Neural progenitor cell (in vitro differentiated cells): ENCODE measurements at regions not wholly inside any gene's neighbourhood (a gene's known extent, or its start where the extent isn't known, plus 50 kb on each side); places are given as distances from the start of the nearest gene placed in this dataset.

Source experiments
- DNase-seq: peaks from one replicate; pipeline ENCODE4 v3.0.0-alpha.2; 2016; ENCODE audit warnings: low spot score
- H2AFZ ChIP-seq: fragments of 200-600 bp; sonication (generic); replicated peaks from 2 replicates; pipeline ENCODE4 v1.6.1; 2016; ENCODE audit warnings: antibody characterized with exemption
- H3F3A ChIP-seq: fragments of 200-600 bp; sonication (generic); 2 replicates; pipeline ENCODE4 v1.6.1; 2016; ENCODE audit warnings: antibody characterized with exemption, low read depth
- H3K27ac ChIP-seq: fragments of 200-600 bp; sonication (generic); 2 replicates; pipeline ENCODE4 v1.5.1; 2016; ENCODE audit warnings: mild to moderate bottlenecking
- H3K27me3 ChIP-seq: fragments of 200-600 bp; sonication (generic); 2 replicates; pipeline ENCODE4 v1.6.1; 2016; ENCODE audit warnings: mild to moderate bottlenecking, moderate library complexity
- H3K36me3 ChIP-seq: fragments of 200-600 bp; sonication (generic); 2 replicates; pipeline ENCODE4 v1.5.1; 2016
- H3K4me1 ChIP-seq: fragments of 200-600 bp; sonication (generic); 2 replicates; pipeline ENCODE4 v1.6.1; 2016; ENCODE audit warnings: mixed run types
- H3K4me2 ChIP-seq: fragments of 200-600 bp; sonication (generic); 2 replicates; pipeline ENCODE4 v1.6.1; 2016
- H3K4me3 ChIP-seq: fragments of 200-600 bp; sonication (generic); 2 replicates; pipeline ENCODE4 v1.5.1; 2016
- H3K79me2 ChIP-seq: fragments of 200-600 bp; sonication (generic); 2 replicates; pipeline ENCODE4 v1.6.1; 2016; ENCODE audit warnings: low read depth
- H3K9ac ChIP-seq: fragments of 200-600 bp; sonication (generic); 2 replicates; pipeline ENCODE4 v1.6.1; 2016
- H3K9me3 ChIP-seq: fragments of 200-600 bp; sonication (generic); 2 replicates; pipeline ENCODE4 v1.5.1; 2016; ENCODE audit warnings: low read depth
- H4K20me1 ChIP-seq: fragments of 200-600 bp; sonication (generic); 2 replicates; pipeline ENCODE4 v1.6.1; 2016; ENCODE audit warnings: low read depth
- H3K27ac Mint-ChIP-seq: 3 replicates; pipeline ENCODE4 v1.8.0; 2021; ENCODE audit warnings: mixed read lengths
- H3K27me3 Mint-ChIP-seq: 2 replicates; pipeline ENCODE4 v1.8.0; 2022; ENCODE audit warnings: low read depth, mild to moderate bottlenecking, inconsistent platforms, moderate library complexity, mixed read lengths; ENCODE audit not compliant: insufficient read depth
- H3K36me3 Mint-ChIP-seq: 3 replicates; pipeline ENCODE4 v1.8.0; 2021; ENCODE audit warnings: mixed read lengths
- H3K4me1 Mint-ChIP-seq: 3 replicates; pipeline ENCODE4 v1.8.0; 2021; ENCODE audit warnings: mixed read lengths
- H3K4me3 Mint-ChIP-seq: 3 replicates; pipeline ENCODE4 v1.8.0; 2021; ENCODE audit warnings: mild to moderate bottlenecking, moderate library complexity, mixed read lengths
- H3K9me3 Mint-ChIP-seq: 3 replicates; pipeline ENCODE4 v1.8.0; 2020; ENCODE audit warnings: mixed read lengths
- EZH2 ChIP-seq: fragments of 200-600 bp; sonication (generic); IDR thresholded peaks from 2 replicates; pipeline ENCODE4 v1.6.1; 2017; ENCODE audit warnings: antibody characterized with exemption, mild to moderate bottlenecking, moderate library complexity
- EZH2phosphoT487 ChIP-seq: fragments of 200-600 bp; sonication (generic); IDR thresholded peaks from 2 replicates; pipeline ENCODE4 v1.6.1; 2017; ENCODE audit warnings: antibody characterized with exemption
- TF ChIP-seq, protein P1 (sequence below): fragments of 200-600 bp; sonication (generic); IDR thresholded peaks from 2 replicates; pipeline ENCODE4 v1.5.1; 2017; ENCODE audit warnings: antibody characterized with exemption, mild to moderate bottlenecking

DNA sequence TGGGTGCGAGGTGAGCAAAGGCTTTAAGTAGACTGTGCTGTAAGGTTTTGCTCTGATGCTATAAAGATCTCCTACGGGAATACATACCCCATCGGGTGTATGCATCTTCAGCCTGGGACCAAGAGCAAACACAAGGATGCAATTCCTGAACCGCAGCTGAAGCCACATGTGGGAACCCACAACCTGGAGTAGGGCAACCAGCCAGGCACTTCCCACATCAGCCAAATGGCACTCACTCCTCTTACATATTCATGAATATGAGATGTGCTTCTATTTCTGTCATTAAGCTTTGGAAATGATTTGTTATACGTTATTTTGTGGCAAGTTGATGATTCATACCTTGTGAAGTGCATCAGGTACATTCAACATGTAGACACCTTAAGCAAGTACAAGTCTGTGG lies 619.2 kb downstream of the C6orf118 start:
- peaks cover 35% of the 10 kb centered on the region for H3K4me1 ChIP-seq
- peaks cover 27% of the 10 kb centered on the region for H3F3A ChIP-seq
- H2AFZ ChIP-seq, result no peak overlapping the region
- H3K9ac ChIP-seq, result no peak overlapping the region
- H3K27ac ChIP-seq, result no peak overlapping the region
- H3K9me3 Mint-ChIP-seq, result peaks cover 14% of the 10 kb centered on the region
- H3K79me2 ChIP-seq, result no peaks in the 10 kb centered on the region
- H3K4me3 Mint-ChIP-seq, result no peak overlapping the region
- no peaks in the 10 kb centered on the region for H3K27me3 ChIP-seq
- no peak for DNase-seq
- H3K4me1 Mint-ChIP-seq, result peaks cover 26% of the 10 kb centered on the region
- H3K27me3 Mint-ChIP-seq, result no peaks in the 10 kb centered on the region
- no peaks in the 10 kb centered on the region for H3K9me3 ChIP-seq
- H3K27ac Mint-ChIP-seq, result no peak overlapping the region
- TF ChIP-seq, protein P1, sequence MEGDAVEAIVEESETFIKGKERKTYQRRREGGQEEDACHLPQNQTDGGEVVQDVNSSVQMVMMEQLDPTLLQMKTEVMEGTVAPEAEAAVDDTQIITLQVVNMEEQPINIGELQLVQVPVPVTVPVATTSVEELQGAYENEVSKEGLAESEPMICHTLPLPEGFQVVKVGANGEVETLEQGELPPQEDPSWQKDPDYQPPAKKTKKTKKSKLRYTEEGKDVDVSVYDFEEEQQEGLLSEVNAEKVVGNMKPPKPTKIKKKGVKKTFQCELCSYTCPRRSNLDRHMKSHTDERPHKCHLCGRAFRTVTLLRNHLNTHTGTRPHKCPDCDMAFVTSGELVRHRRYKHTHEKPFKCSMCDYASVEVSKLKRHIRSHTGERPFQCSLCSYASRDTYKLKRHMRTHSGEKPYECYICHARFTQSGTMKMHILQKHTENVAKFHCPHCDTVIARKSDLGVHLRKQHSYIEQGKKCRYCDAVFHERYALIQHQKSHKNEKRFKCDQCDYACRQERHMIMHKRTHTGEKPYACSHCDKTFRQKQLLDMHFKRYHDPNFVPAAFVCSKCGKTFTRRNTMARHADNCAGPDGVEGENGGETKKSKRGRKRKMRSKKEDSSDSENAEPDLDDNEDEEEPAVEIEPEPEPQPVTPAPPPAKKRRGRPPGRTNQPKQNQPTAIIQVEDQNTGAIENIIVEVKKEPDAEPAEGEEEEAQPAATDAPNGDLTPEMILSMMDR, result no peak
- TF ChIP-seq EZH2phosphoT487 (no peak), EZH2 (no peak)
- no peak overlapping the region for H3K4me3 ChIP-seq
- H3K36me3 Mint-ChIP-seq, result no peaks in the 10 kb centered on the region
- no peak overlapping the region for H3K4me2 ChIP-seq
- H4K20me1 ChIP-seq, result no peaks in the 10 kb centered on the region
- H3K36me3 ChIP-seq, result no peaks in the 10 kb centered on the region

DNA sequence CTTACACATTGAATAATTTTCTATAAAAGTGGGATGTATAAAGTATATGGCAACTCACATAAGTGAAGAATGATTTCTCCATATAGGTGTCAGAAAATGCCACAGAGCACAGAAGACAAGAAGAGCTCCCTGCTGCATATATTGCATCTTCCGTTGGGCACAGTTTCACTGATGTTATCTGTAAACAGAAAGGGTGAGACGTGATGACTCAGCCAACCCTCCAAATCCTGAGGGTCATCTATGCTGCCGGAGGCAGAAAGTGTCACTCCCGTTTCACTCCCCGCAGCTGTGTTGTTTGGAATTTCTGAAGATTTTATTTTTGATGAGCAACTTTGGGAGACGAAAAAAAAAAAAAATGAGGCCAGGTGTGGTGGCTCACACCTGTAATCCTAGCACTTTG lies 644.1 kb downstream of the C6orf118 start:
- no peaks in the 10 kb centered on the region for H3K36me3 ChIP-seq
- Mint-ChIP-seq H3K27ac (no peak overlapping the region), H3K4me3 (no peak overlapping the region), H3K9me3 (no peaks in the 10 kb centered on the region), H3K4me1 (no peaks in the 10 kb centered on the region), H3K27me3 (no peaks in the 10 kb centered on the region), H3K36me3 (no peaks in the 10 kb centered on the region)
- H3K4me3 ChIP-seq, result no peak overlapping the region
- TF ChIP-seq EZH2 (no peak), EZH2phosphoT487 (no peak)
- TF ChIP-seq, protein P1, result no peak
- no peak overlapping the region for H2AFZ ChIP-seq
- H3K9me3 ChIP-seq, result peaks cover 4% of the 10 kb centered on the region
- no peak overlapping the region for H3K9ac ChIP-seq
- no peak for DNase-seq
- H3K4me2 ChIP-seq, result no peak overlapping the region
- no peaks in the 10 kb centered on the region for H4K20me1 ChIP-seq
- no peaks in the 10 kb centered on the region for H3K27me3 ChIP-seq
- no peaks in the 10 kb centered on the region for H3K79me2 ChIP-seq
- no peak overlapping the region for H3K27ac ChIP-seq
- no peaks in the 10 kb centered on the region for H3K4me1 ChIP-seq
- H3F3A ChIP-seq, result no peaks in the 10 kb centered on the region

DNA sequence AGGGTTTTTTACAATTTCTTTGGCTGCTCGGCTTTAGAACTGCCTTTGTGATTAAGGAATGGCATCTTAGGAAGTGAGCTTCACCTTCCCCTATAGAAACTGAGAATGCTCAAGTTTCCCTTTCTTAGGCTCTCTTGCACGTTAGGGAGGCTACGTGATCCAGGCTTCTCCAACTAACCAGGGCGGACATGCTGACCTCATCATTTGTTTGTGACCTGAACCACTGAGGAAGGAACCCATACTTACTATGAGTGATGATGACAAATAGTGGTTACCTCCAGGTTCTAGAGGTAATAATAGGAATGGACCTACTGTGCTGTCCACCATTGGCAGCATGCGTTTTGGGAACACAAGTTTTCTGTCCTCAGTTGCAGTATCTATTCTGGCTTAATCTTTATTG lies 645.8 kb downstream of the C6orf118 start:
- no peaks in the 10 kb centered on the region for H3K79me2 ChIP-seq
- H3K27me3 ChIP-seq, result no peaks in the 10 kb centered on the region
- no peak overlapping the region for H3K4me3 ChIP-seq
- Mint-ChIP-seq H3K36me3 (no peaks in the 10 kb centered on the region), H3K4me1 (no peaks in the 10 kb centered on the region), H3K27me3 (no peaks in the 10 kb centered on the region), H3K9me3 (peaks cover under 1% of the 10 kb centered on the region), H3K4me3 (no peak overlapping the region), H3K27ac (no peak overlapping the region)
- H3K4me2 ChIP-seq, result no peak overlapping the region
- no peaks in the 10 kb centered on the region for H3F3A ChIP-seq
- DNase-seq, result no peak
- H3K9me3 ChIP-seq, result peaks cover 4% of the 10 kb centered on the region
- H3K27ac ChIP-seq, result no peak overlapping the region
- H4K20me1 ChIP-seq, result no peaks in the 10 kb centered on the region
- H3K9ac ChIP-seq, result no peak overlapping the region
- H3K4me1 ChIP-seq, result peaks cover 5% of the 10 kb centered on the region
- H2AFZ ChIP-seq, result no peak overlapping the region
- no peaks in the 10 kb centered on the region for H3K36me3 ChIP-seq
- TF ChIP-seq, protein P1, result no peak
- no peak for TF ChIP-seq EZH2phosphoT487
- TF ChIP-seq EZH2, result no peak

DNA sequence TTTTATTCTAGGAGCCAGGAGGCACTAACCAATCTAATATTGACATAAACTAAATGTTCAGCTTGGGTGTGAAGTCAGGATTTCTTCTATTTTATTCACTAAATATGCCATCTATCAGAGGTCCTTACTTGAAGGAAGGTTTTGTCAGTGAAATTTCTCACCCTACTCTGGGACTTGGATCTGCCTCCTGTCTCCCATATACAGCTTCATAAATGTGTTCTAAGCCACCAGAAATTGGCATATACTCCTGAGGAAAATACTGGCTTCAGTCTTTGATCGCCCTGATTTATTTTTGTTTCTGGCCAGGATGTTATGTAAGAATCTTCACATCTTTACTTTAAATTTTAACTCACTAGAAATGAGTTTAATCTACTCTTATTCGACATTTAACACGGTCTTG lies 647.7 kb downstream of the C6orf118 start:
- Histone ChIP-seq H3K9ac (no peak overlapping the region), H3K36me3 (no peaks in the 10 kb centered on the region), H2AFZ (no peak overlapping the region), H3K4me1 (peaks cover 5% of the 10 kb centered on the region), H3K79me2 (no peaks in the 10 kb centered on the region), H3K9me3 (no peaks in the 10 kb centered on the region), H3K4me3 (no peak overlapping the region), H3K27ac (no peak overlapping the region), H3K4me2 (no peak overlapping the region), H4K20me1 (no peaks in the 10 kb centered on the region), H3K27me3 (no peaks in the 10 kb centered on the region), H3F3A (no peaks in the 10 kb centered on the region)
- no peaks in the 10 kb centered on the region for H3K36me3 Mint-ChIP-seq
- H3K9me3 Mint-ChIP-seq, result peaks cover 8% of the 10 kb centered on the region
- H3K4me1 Mint-ChIP-seq, result no peaks in the 10 kb centered on the region
- no peak overlapping the region for H3K4me3 Mint-ChIP-seq
- no peak for TF ChIP-seq EZH2phosphoT487
- no peak for TF ChIP-seq EZH2
- TF ChIP-seq, protein P1, result no peak
- H3K27ac Mint-ChIP-seq, result no peak overlapping the region
- DNase-seq, result no peak
- H3K27me3 Mint-ChIP-seq, result no peaks in the 10 kb centered on the region
